ENCODE measurements at regions not wholly inside any gene's neighbourhood (a gene's known extent, or its start where the extent isn't known, plus 50 kb on each side); places are given as distances from the start of the nearest gene placed in this dataset.

GRCh38 chr2:184049566-184049965, 548.8 kb upstream of the ZNF804A start:
- RAD21 ChIA-PET (ENCODE audit: low non-redundant PET in 1 of 2, low total read pairs in 2 of 2, uncharacterized antibody in 2 of 2, unreplicated experiment in 2 of 2), result no interaction called here
- Histone ChIP-seq H3K79me2 (ENCODE audit: insufficient read depth, low read length) (no peaks in the 10 kb centered on the region), H3K27ac (ENCODE audit: low read depth, low read length) (no peak overlapping the region), H3K9ac (ENCODE audit: low read length) (no peak overlapping the region), H2AFZ (ENCODE audit: low read depth, low read length, poor library complexity, severe bottlenecking) (no peak overlapping the region), H3K36me3 (ENCODE audit: control insufficient read depth in 1 of 2, insufficient read depth in 2 of 2, low read length in 2 of 2) (no peaks in the 10 kb centered on the region), H3K9me2 (ENCODE audit: insufficient read depth) (no peaks in the 10 kb centered on the region), H3K4me1 (ENCODE audit: control insufficient read depth in 1 of 2, insufficient read depth in 2 of 2, low read length in 2 of 2) (peaks cover 7% of the 10 kb centered on the region in 2 experiments; a peak in 3 of 4 replicates), H3K4me3 (replicated peaks in 1 of 2; ENCODE audit: low read depth in 1 of 2, low read length in 2 of 2) (no peak overlapping the region), H4K20me1 (ENCODE audit: insufficient read depth) (no peaks in the 10 kb centered on the region), H3K9me3 (ENCODE audit: control insufficient read depth in 1 of 2, insufficient read depth in 1 of 2, low read depth in 1 of 2, low read length in 2 of 2) (no peaks in the 10 kb centered on the region), H3K4me2 (ENCODE audit: low read length) (no peak overlapping the region), H3K27me3 (ENCODE audit: insufficient read depth, low read length) (no peaks in the 10 kb centered on the region)
- intact Hi-C loops (cut with micrococcal nuclease), result no loop called here
- POLR2A ChIA-PET, result no interaction called here
- DNase-seq (ENCODE audit: low read depth, low spot score), result no peak
- CTCF ChIA-PET, result no interaction called here
- no peak for ATAC-seq
- BruUV-seq (replicated peaks), result no TSS peak
- TF ChIP-seq SRF (IDR thresholded peaks at IDR 0.05; ENCODE audit: low read depth), result no peak
- no peak for TF ChIP-seq ZFX (IDR thresholded peaks at IDR 0.05)
- no peak for TF ChIP-seq ELF1 (IDR thresholded peaks at IDR 0.05; ENCODE audit: borderline replicate concordance, low read depth)
- no peak for TF ChIP-seq FOSL1 (IDR thresholded peaks at IDR 0.05; ENCODE audit: low read depth)
- TF ChIP-seq, protein P1, sequence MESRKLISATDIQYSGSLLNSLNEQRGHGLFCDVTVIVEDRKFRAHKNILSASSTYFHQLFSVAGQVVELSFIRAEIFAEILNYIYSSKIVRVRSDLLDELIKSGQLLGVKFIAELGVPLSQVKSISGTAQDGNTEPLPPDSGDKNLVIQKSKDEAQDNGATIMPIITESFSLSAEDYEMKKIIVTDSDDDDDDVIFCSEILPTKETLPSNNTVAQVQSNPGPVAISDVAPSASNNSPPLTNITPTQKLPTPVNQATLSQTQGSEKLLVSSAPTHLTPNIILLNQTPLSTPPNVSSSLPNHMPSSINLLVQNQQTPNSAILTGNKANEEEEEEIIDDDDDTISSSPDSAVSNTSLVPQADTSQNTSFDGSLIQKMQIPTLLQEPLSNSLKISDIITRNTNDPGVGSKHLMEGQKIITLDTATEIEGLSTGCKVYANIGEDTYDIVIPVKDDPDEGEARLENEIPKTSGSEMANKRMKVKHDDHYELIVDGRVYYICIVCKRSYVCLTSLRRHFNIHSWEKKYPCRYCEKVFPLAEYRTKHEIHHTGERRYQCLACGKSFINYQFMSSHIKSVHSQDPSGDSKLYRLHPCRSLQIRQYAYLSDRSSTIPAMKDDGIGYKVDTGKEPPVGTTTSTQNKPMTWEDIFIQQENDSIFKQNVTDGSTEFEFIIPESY (IDR thresholded peaks at IDR 0.05; ENCODE audit: extremely low read depth, insufficient replicate concordance, low read length), result no peak
- no peak for TF ChIP-seq CEBPB (IDR thresholded peaks at IDR 0.05; ENCODE audit: low read depth)
- TF ChIP-seq SIN3A (IDR thresholded peaks at IDR 0.05; ENCODE audit: low read depth), result no peak

GRCh38 chr2:184053326-184053725, 545.0 kb upstream of the ZNF804A start:
- ChIA-PET CTCF (no interaction called here), POLR2A (no interaction called here), RAD21 (ENCODE audit: low non-redundant PET in 1 of 2, low total read pairs in 2 of 2, uncharacterized antibody in 2 of 2, unreplicated experiment in 2 of 2) (no interaction called here)
- no peaks in the 10 kb centered on the region for H3K27me3 ChIP-seq (ENCODE audit: insufficient read depth, low read length)
- no TSS peak for BruUV-seq (replicated peaks)
- H3K9me2 ChIP-seq (ENCODE audit: insufficient read depth), result no peaks in the 10 kb centered on the region
- intact Hi-C loops (cut with micrococcal nuclease), result no loop called here
- DNase-seq (ENCODE audit: low read depth, low spot score) (peak; percentile 12), ATAC-seq (no peak; the same call in 1 of the 2 replicates)
- H3K36me3 ChIP-seq (ENCODE audit: control insufficient read depth in 1 of 2, insufficient read depth in 2 of 2, low read length in 2 of 2), result no peaks in the 10 kb centered on the region
- peaks cover 7% of the 10 kb centered on the region in 2 experiments; a peak in 3 of 4 replicates for H3K4me1 ChIP-seq (ENCODE audit: control insufficient read depth in 1 of 2, insufficient read depth in 2 of 2, low read length in 2 of 2)
- H3K27ac ChIP-seq (ENCODE audit: low read depth, low read length), result no peak overlapping the region
- peak overlapping the region; percentile 83 for H2AFZ ChIP-seq (ENCODE audit: low read depth, low read length, poor library complexity, severe bottlenecking)
- H3K9me3 ChIP-seq (ENCODE audit: control insufficient read depth in 1 of 2, insufficient read depth in 1 of 2, low read depth in 1 of 2, low read length in 2 of 2), result no peaks in the 10 kb centered on the region
- H3K4me2 ChIP-seq (ENCODE audit: low read length), result no peak overlapping the region; the same call in 1 of the 2 replicates
- no peak overlapping the region for H3K9ac ChIP-seq (ENCODE audit: low read length)
- no peak overlapping the region for H3K4me3 ChIP-seq (replicated peaks in 1 of 2; ENCODE audit: low read depth in 1 of 2, low read length in 2 of 2)
- TF ChIP-seq ATF3 (IDR thresholded peaks at IDR 0.05), result no peak
- TF ChIP-seq POLR2A (IDR thresholded peaks at IDR 0.05; ENCODE audit: borderline replicate concordance, extremely low read depth, insufficient read depth, insufficient read length), result no peak
- TF ChIP-seq MAX (IDR thresholded peaks at IDR 0.05), result no peak
- no peak for TF ChIP-seq EZH2phosphoT487 (IDR thresholded peaks at IDR 0.05; ENCODE audit: borderline replicate concordance)
- no peak for TF ChIP-seq ZNF274 (IDR thresholded peaks at IDR 0.05; ENCODE audit: low read depth, low read length)
- no peak for TF ChIP-seq ZFX (IDR thresholded peaks at IDR 0.05)
- TF ChIP-seq FOSL1 (IDR thresholded peaks at IDR 0.05; ENCODE audit: low read depth), result no peak
- TF ChIP-seq CBX3 (IDR thresholded peaks at IDR 0.05; ENCODE audit: low read depth), result no peak
- TF ChIP-seq EZH2 (IDR thresholded peaks at IDR 0.05), result no peak
- TF ChIP-seq TCF7L2 (IDR thresholded peaks at IDR 0.05; ENCODE audit: borderline replicate concordance, extremely low read depth, insufficient read depth, insufficient read length), result no peak
- TF ChIP-seq, protein P2, sequence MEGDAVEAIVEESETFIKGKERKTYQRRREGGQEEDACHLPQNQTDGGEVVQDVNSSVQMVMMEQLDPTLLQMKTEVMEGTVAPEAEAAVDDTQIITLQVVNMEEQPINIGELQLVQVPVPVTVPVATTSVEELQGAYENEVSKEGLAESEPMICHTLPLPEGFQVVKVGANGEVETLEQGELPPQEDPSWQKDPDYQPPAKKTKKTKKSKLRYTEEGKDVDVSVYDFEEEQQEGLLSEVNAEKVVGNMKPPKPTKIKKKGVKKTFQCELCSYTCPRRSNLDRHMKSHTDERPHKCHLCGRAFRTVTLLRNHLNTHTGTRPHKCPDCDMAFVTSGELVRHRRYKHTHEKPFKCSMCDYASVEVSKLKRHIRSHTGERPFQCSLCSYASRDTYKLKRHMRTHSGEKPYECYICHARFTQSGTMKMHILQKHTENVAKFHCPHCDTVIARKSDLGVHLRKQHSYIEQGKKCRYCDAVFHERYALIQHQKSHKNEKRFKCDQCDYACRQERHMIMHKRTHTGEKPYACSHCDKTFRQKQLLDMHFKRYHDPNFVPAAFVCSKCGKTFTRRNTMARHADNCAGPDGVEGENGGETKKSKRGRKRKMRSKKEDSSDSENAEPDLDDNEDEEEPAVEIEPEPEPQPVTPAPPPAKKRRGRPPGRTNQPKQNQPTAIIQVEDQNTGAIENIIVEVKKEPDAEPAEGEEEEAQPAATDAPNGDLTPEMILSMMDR (IDR thresholded peaks at IDR 0.05 in 2 of 3, conservative IDR thresholded peaks at IDR 0.05 in 1 of 3; ENCODE audit: borderline replicate concordance in 1 of 3, insufficient read depth in 1 of 3, low read depth in 2 of 3, low read length in 2 of 3), result no peak
- H3K79me2 ChIP-seq (ENCODE audit: insufficient read depth, low read length), result no peaks in the 10 kb centered on the region
- H4K20me1 ChIP-seq (ENCODE audit: insufficient read depth), result no peaks in the 10 kb centered on the region
